Suprapubic skin (tissue), 4 donors: ENCODE measurements at regions not wholly inside any gene's neighbourhood (a gene's known extent, or its start where the extent isn't known, plus 50 kb on each side); places are given as distances from the start of the nearest gene placed in this dataset.

ENCODE experiments used
- CTCF ChIP-seq, 2 donors: fragments of 200-600 bp in 1 of 2; fragments of 450-650 bp in 1 of 2; sonication (generic) in 1 of 2; IDR thresholded peaks; one replicate each; pipeline ENCODE4 v1.5.1; 2016 to 2019; ENCODE audit warnings: antibody characterized with exemption in 2 of 2, mild to moderate bottlenecking in 1 of 2, moderate library complexity in 1 of 2
- EP300 ChIP-seq: sonication (generic); formaldehyde crosslinking; IDR thresholded peaks from one replicate; pipeline ENCODE4 v1.6.1; 2017; ENCODE audit warnings: antibody characterized with exemption
- POLR2A ChIP-seq, 2 donors: fragments of 450-650 bp; IDR thresholded peaks; one replicate each; pipeline ENCODE4 v1.6.1; 2017; ENCODE audit warnings: antibody characterized with exemption in 2 of 2, mild to moderate bottlenecking in 2 of 2, moderate library complexity in 2 of 2
- POLR2AphosphoS5 ChIP-seq, 3 donors: sonication (generic); formaldehyde crosslinking; IDR thresholded peaks; one replicate each; pipeline ENCODE4 v1.6.1; 2017; ENCODE audit warnings: antibody characterized with exemption in 3 of 3

GRCh38 chr3:128550113-128550440 is 57.1 kb upstream of the GATA2 start:
- no peak for TF ChIP-seq CTCF (IDR thresholded peaks at IDR 0.05)
- TF ChIP-seq POLR2A (IDR thresholded peaks at IDR 0.05) = no peak
- no peak for TF ChIP-seq EP300
- TF ChIP-seq POLR2AphosphoS5 (IDR thresholded peaks at IDR 0.05) = no peak
